CD4-positive, alpha-beta T cell (primary cell): ENCODE measurements at regions not wholly inside any gene's neighbourhood (a gene's known extent, or its start where the extent isn't known, plus 50 kb on each side); places are given as distances from the start of the nearest gene placed in this dataset.

ENCODE experiments used
- ATAC-seq: fragments of 200-7000 bp; cut with Tn5 transposase; one replicate; pipeline ENCODE4 v1.10.0; 2022; ENCODE audit warnings: mild to moderate bottlenecking; ENCODE audit not compliant: poor library complexity
- CTCF ChIA-PET: fragments of 350-600 bp; sonication (Branson Sonifier 250); formaldehyde crosslinking; loops from one replicate; lab custom pipeline; 2021; ENCODE audit warnings: antibody characterized with exemption, inconsistent platforms; lab: Charles Lee
- POLR2A ChIA-PET: fragments of 350-600 bp; sonication (Branson Sonifier 250); formaldehyde crosslinking; loops from one replicate; lab custom pipeline; 2021; ENCODE audit warnings: antibody characterized with exemption, inconsistent platforms; lab: Charles Lee
- DNase-seq, 14 experiments: peaks; one replicate each; pipeline ENCODE4 v3.0.0-alpha.2; 2013 to 2020; ENCODE audit warnings: mixed read lengths in 2 of 14
- H3K27ac ChIP-seq, 2 donors: one replicate each; pipeline versions ENCODE4 v1.5.1 to v1.7.0; 2013; ENCODE audit warnings: low read length in 2 of 2, low read depth in 1 of 2, mild to moderate bottlenecking in 1 of 2
- H3K27me3 ChIP-seq, 2 experiments: 1 replicate in 1 of 2; 2 replicates in 1 of 2; pipeline versions ENCODE4 v1.6.1 to v1.7.0; 2013; ENCODE audit warnings: low read length in 2 of 2, control low read depth in 1 of 2, mild to moderate bottlenecking in 1 of 2, moderate library complexity in 1 of 2; ENCODE audit not compliant: insufficient read depth in 2 of 2, control insufficient read depth in 1 of 2
- H3K36me3 ChIP-seq: one replicate; pipeline ENCODE4 v1.6.1; 2013; ENCODE audit warnings: low read length, control low read depth; ENCODE audit not compliant: insufficient read depth
- H3K4me1 ChIP-seq: one replicate; pipeline ENCODE4 v1.6.1; 2013; ENCODE audit warnings: low read length, control low read depth; ENCODE audit not compliant: insufficient read depth
- H3K4me3 ChIP-seq: one replicate; pipeline ENCODE4 v1.5.1; 2013; ENCODE audit warnings: mild to moderate bottlenecking, low read length, moderate library complexity
- H3K9me3 ChIP-seq, 2 experiments: 1 replicate in 1 of 2; 2 replicates in 1 of 2; pipeline versions ENCODE4 v1.6.1 to v1.7.0; 2013; ENCODE audit warnings: low read length in 2 of 2, mild to moderate bottlenecking in 2 of 2, control low read depth in 1 of 2, moderate library complexity in 1 of 2; ENCODE audit not compliant: control insufficient read depth in 1 of 2, insufficient read depth in 1 of 2
- H3K27ac Mint-ChIP-seq: one replicate; pipeline ENCODE4 v1.8.0; 2020; ENCODE audit warnings: mixed read lengths
- H3K27me3 Mint-ChIP-seq: one replicate; pipeline ENCODE4 v1.8.0; 2021; ENCODE audit warnings: mixed read lengths
- H3K36me3 Mint-ChIP-seq: one replicate; pipeline ENCODE4 v1.8.0; 2021; ENCODE audit warnings: low read depth, mixed read lengths
- H3K4me1 Mint-ChIP-seq: one replicate; pipeline ENCODE4 v1.8.0; 2021; ENCODE audit warnings: low read depth, mixed read lengths
- H3K4me3 Mint-ChIP-seq: one replicate; pipeline ENCODE4 v1.8.0; 2020; ENCODE audit warnings: mild to moderate bottlenecking, mixed read lengths
- H3K9me3 Mint-ChIP-seq: one replicate; pipeline ENCODE4 v1.8.0; 2020; ENCODE audit warnings: mixed read lengths
- CTCF ChIP-seq: fragments of 200-600 bp; IDR thresholded peaks from one replicate; pipeline ENCODE4 v1.8.0; 2022; ENCODE audit warnings: antibody characterized with exemption, mild to moderate bottlenecking
- intact Hi-C, 2 experiments: fragments of 100-400 bp; cut with DNase I in 1 of 2; cut with micrococcal nuclease in 1 of 2; formaldehyde crosslinking; loops; one replicate each; pipeline versions ENCODE4 v1.15.1 to v1.9.0; 2023 to 2025; cut with DNase I, micrococcal nuclease

- no peak for ATAC-seq
- intact Hi-C loops: no loop called here
These were observed 203.2 kb upstream of the PHYHIPL start for GRCh38 chr10:58973235-58973595.

DNA sequence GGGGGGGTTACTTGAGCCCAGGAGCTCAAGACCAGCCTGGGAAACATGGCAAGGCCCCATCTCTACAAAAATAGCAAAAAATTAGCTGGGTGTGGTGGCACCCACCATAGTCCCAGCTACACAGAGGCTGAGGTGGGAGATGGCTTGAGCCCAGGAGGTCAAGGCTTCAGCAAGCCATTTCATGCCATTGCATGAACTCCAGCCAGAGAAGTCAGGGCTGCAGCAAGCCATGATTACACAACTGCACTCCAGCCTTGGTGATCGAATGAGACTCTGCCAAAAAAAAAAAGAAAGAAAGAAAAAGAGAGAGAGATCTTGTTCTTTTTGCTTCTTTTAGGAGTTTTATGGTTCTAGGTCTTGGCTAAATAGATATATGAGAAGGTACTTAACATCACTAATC, 200.2 kb upstream of the PHYHIPL start:
- Histone ChIP-seq H3K27ac (no peak overlapping the region), H3K4me1 (no peaks in the 10 kb centered on the region), H3K9me3 (no peaks in the 10 kb centered on the region), H3K36me3 (no peaks in the 10 kb centered on the region), H3K27me3 (no peaks in the 10 kb centered on the region), H3K4me3 (no peak overlapping the region)
- H3K4me1 Mint-ChIP-seq: no peaks in the 10 kb centered on the region
- no peak overlapping the region for H3K27ac Mint-ChIP-seq
- ChIA-PET POLR2A (no interaction called here), CTCF (no interaction called here)
- no peak overlapping the region for H3K4me3 Mint-ChIP-seq
- ATAC-seq: no peak
- TF ChIP-seq CTCF: no peak
- DNase-seq: no peak
- no peaks in the 10 kb centered on the region for H3K9me3 Mint-ChIP-seq
- H3K27me3 Mint-ChIP-seq: peaks cover 5% of the 10 kb centered on the region
- no peaks in the 10 kb centered on the region for H3K36me3 Mint-ChIP-seq
- intact Hi-C loops: no loop called here

More at GRCh38 chr10:58973235-58973595, 203.2 kb upstream of the PHYHIPL start:
- Mint-ChIP-seq H3K4me1 (no peaks in the 10 kb centered on the region), H3K9me3 (no peaks in the 10 kb centered on the region), H3K36me3 (no peaks in the 10 kb centered on the region), H3K27me3 (peaks cover 14% of the 10 kb centered on the region), H3K27ac (no peak overlapping the region), H3K4me3 (no peak overlapping the region)
- ChIA-PET POLR2A (no interaction called here), CTCF (no interaction called here)
- H3K27ac ChIP-seq: no peak overlapping the region
- peaks cover 0 to 2% of the 10 kb centered on the region in 2 experiments for H3K27me3 ChIP-seq
- no peaks in the 10 kb centered on the region for H3K36me3 ChIP-seq
- no peaks in the 10 kb centered on the region for H3K4me1 ChIP-seq
- no peak overlapping the region for H3K4me3 ChIP-seq
- no peak for DNase-seq
- no peak for TF ChIP-seq CTCF
- no peaks in the 10 kb centered on the region for H3K9me3 ChIP-seq

DNA sequence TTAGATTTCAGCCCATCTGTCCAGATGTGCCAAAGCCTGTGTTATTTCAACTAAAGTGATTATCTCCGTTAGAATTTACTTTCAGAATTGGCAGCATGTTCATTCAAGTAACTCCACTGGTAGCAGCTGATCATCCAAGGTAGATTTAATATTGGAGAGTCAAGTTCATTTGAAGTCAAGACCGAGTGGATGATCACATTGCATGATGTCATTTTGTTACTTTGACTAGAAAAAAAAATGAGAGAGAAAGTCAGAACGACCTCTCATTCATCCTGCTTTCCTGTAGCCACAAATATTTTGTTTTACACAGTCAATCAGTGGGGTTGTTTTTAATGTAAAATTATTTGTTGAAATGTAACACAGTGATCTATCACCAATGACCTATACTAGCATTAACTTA, 196.7 kb upstream of the PHYHIPL start:
- no peak overlapping the region for H3K4me3 ChIP-seq
- Mint-ChIP-seq H3K27ac (no peak overlapping the region), H3K4me3 (no peak overlapping the region), H3K4me1 (no peaks in the 10 kb centered on the region), H3K9me3 (no peaks in the 10 kb centered on the region), H3K36me3 (no peaks in the 10 kb centered on the region), H3K27me3 (peaks cover 9% of the 10 kb centered on the region)
- POLR2A ChIA-PET: no interaction called here
- DNase-seq: no peak
- H3K27ac ChIP-seq: no peak overlapping the region
- intact Hi-C loops: no loop called here
- no peaks in the 10 kb centered on the region for H3K36me3 ChIP-seq
- CTCF ChIA-PET: no interaction called here
- TF ChIP-seq CTCF: no peak
- no peaks in the 10 kb centered on the region for H3K9me3 ChIP-seq
- H3K4me1 ChIP-seq: no peaks in the 10 kb centered on the region
- no peaks in the 10 kb centered on the region for H3K27me3 ChIP-seq
- no peak for ATAC-seq
